Calu3 (cell line): ENCODE measurements at regions not wholly inside any gene's neighbourhood (a gene's known extent, or its start where the extent isn't known, plus 50 kb on each side); places are given as distances from the start of the nearest gene placed in this dataset.

ENCODE experiments used
- BruUV-seq: library from RNA; stranded (reverse); fragments of 400-500 nt; replicated peaks from 2 replicates; lab custom pipeline; 2021; lab: Mats Ljungman, UMichigan
- CTCF ChIA-PET: fragments of 300-600 bp; sonication (Branson Sonifier 250); formaldehyde crosslinking; loops from one replicate; lab custom pipeline; 2022; ENCODE audit warnings: antibody characterized with exemption; lab: Charles Lee
- DNase-seq: peaks from one replicate; pipeline ENCODE4 v3.0.0; 2022
- H3K27ac Mint-ChIP-seq: one replicate; pipeline ENCODE4 v1.8.0; 2022; ENCODE audit warnings: mixed read lengths; ENCODE audit not compliant: unreplicated experiment
- H3K27me3 Mint-ChIP-seq: one replicate; pipeline ENCODE4 v1.8.0; 2022; ENCODE audit warnings: mixed read lengths; ENCODE audit not compliant: unreplicated experiment
- H3K36me3 Mint-ChIP-seq: one replicate; pipeline ENCODE4 v1.8.0; 2022; ENCODE audit warnings: mild to moderate bottlenecking, moderate library complexity, mixed read lengths; ENCODE audit not compliant: insufficient read depth, unreplicated experiment
- H3K4me1 Mint-ChIP-seq: one replicate; pipeline ENCODE4 v1.8.0; 2022; ENCODE audit warnings: mild to moderate bottlenecking, low read depth, mixed read lengths; ENCODE audit not compliant: unreplicated experiment
- H3K4me3 Mint-ChIP-seq: one replicate; pipeline ENCODE4 v1.8.0; 2022; ENCODE audit warnings: mild to moderate bottlenecking, low read depth, moderate library complexity, mixed read lengths; ENCODE audit not compliant: unreplicated experiment
- H3K9me3 Mint-ChIP-seq: one replicate; pipeline ENCODE4 v1.8.0; 2022; ENCODE audit warnings: low read depth, mixed read lengths; ENCODE audit not compliant: unreplicated experiment
- CTCF ChIP-seq: fragments of 200-600 bp; IDR thresholded peaks from one replicate; pipeline ENCODE4 v1.8.0; 2022; ENCODE audit warnings: antibody characterized with exemption; ENCODE audit not compliant: unreplicated experiment
- intact Hi-C: fragments of 100-400 bp; cut with micrococcal nuclease; formaldehyde crosslinking; loops from one replicate; pipeline ENCODE4 v1.10.0; 2022; ENCODE audit not compliant: unreplicated experiment

- peaks cover 4% of the 10 kb centered on the region for H3K9me3 Mint-ChIP-seq
- no peak for DNase-seq
- no peak overlapping the region for H3K4me3 Mint-ChIP-seq
- CTCF ChIA-PET = no interaction called here
- H3K4me1 Mint-ChIP-seq = no peaks in the 10 kb centered on the region
- H3K36me3 Mint-ChIP-seq = no peaks in the 10 kb centered on the region
- no TSS peak for BruUV-seq
- H3K27ac Mint-ChIP-seq = no peak overlapping the region
- intact Hi-C loops = no loop called here
- no peak for TF ChIP-seq CTCF
- peaks cover 56% of the 10 kb centered on the region for H3K27me3 Mint-ChIP-seq
Observed at GRCh38 chr10:15457382-15457781, 86.3 kb upstream of the FAM171A1 start.

GRCh38 chr10:15455456-15455855 is 84.4 kb upstream of the FAM171A1 start:
- intact Hi-C loops = no loop called here
- BruUV-seq = no TSS peak
- no peak overlapping the region for H3K4me3 Mint-ChIP-seq
- no peak for TF ChIP-seq CTCF
- H3K4me1 Mint-ChIP-seq = no peaks in the 10 kb centered on the region
- no peaks in the 10 kb centered on the region for H3K36me3 Mint-ChIP-seq
- no peak for DNase-seq
- peaks cover 62% of the 10 kb centered on the region for H3K27me3 Mint-ChIP-seq
- CTCF ChIA-PET = no interaction called here
- H3K9me3 Mint-ChIP-seq = peaks cover 4% of the 10 kb centered on the region
- no peak overlapping the region for H3K27ac Mint-ChIP-seq

- no peak for TF ChIP-seq CTCF
- CTCF ChIA-PET = no interaction called here
- no peak for DNase-seq
- Mint-ChIP-seq H3K36me3 (no peaks in the 10 kb centered on the region), H3K4me3 (no peak overlapping the region), H3K27me3 (peaks cover 52% of the 10 kb centered on the region), H3K4me1 (no peaks in the 10 kb centered on the region), H3K27ac (no peak overlapping the region), H3K9me3 (peaks cover 4% of the 10 kb centered on the region)
- intact Hi-C loops = no loop called here
- BruUV-seq = no TSS peak
Observed at GRCh38 chr10:15453926-15454325, 82.8 kb upstream of the FAM171A1 start.

- H3K4me3 Mint-ChIP-seq = no peak overlapping the region
- peaks cover 57% of the 10 kb centered on the region for H3K27me3 Mint-ChIP-seq
- BruUV-seq = no TSS peak
- intact Hi-C loops = no loop called here
- no peaks in the 10 kb centered on the region for H3K36me3 Mint-ChIP-seq
- no peak overlapping the region for H3K27ac Mint-ChIP-seq
- H3K9me3 Mint-ChIP-seq = peaks cover 4% of the 10 kb centered on the region
- DNase-seq = no peak
- TF ChIP-seq CTCF = no peak
- H3K4me1 Mint-ChIP-seq = no peaks in the 10 kb centered on the region
- CTCF ChIA-PET = no interaction called here
Observed at GRCh38 chr10:15453457-15453856, 82.4 kb upstream of the FAM171A1 start.
